K562 (cell line): ENCODE measurements at regions not wholly inside any gene's neighbourhood (a gene's known extent, or its start where the extent isn't known, plus 50 kb on each side); places are given as distances from the start of the nearest gene placed in this dataset.

Source experiments
- BRD9 ChIP-seq: fragments of 450-650 bp; IDR thresholded peaks from 2 replicates; pipeline ENCODE4 v1.6.1; 2018; ENCODE audit warnings: low read depth; ENCODE audit not compliant: partially characterized antibody
- CTCF ChIP-seq, 3 experiments: IDR thresholded peaks in 2 of 3; conservative IDR thresholded peaks in 1 of 3; 2 replicates each; pipeline ENCODE4 v1.5.1; 2011 to 2012; ENCODE audit warnings: low read length in 3 of 3, mild to moderate bottlenecking in 3 of 3, control low read depth in 2 of 3, improper control_type of control experiment in 1 of 3, inconsistent platforms in 1 of 3, low read depth in 1 of 3, mixed read lengths in 1 of 3, moderate library complexity in 1 of 3; ENCODE audit not compliant: insufficient read depth in 2 of 3
- ZNF232 ChIP-seq: sonication (generic); formaldehyde crosslinking; IDR thresholded peaks from 2 replicates; pipeline ENCODE4 v1.8.0; 2022; ENCODE audit warnings: mild to moderate bottlenecking, missing genetic modification reagents

- TF ChIP-seq CTCF (IDR thresholded peaks at IDR 0.05 in 2 of 3, conservative IDR thresholded peaks at IDR 0.05 in 1 of 3; ENCODE audit: insufficient read depth in 2 of 3, low read depth in 1 of 3, low read length in 3 of 3) = no peak
- no peak for TF ChIP-seq ZNF232
- TF ChIP-seq BRD9 = no peak
Measured at GRCh38 chr6:71106276-71106675, 149.4 kb upstream of the B3GAT2 start.
